ENCODE measurements at regions not wholly inside any gene's neighbourhood (a gene's known extent, or its start where the extent isn't known, plus 50 kb on each side); places are given as distances from the start of the nearest gene placed in this dataset.

- H3K4me3 ChIP-seq (ENCODE audit: low read length) = no peak overlapping the region
- H3K27ac ChIP-seq (ENCODE audit: low read depth, low read length) = no peak overlapping the region
- no peaks in the 10 kb centered on the region for H3K79me2 ChIP-seq (ENCODE audit: control insufficient read depth, low read length)
- no peaks in the 10 kb centered on the region for H4K20me1 ChIP-seq (ENCODE audit: control insufficient read depth, insufficient read depth, low read depth, low read length)
- no peaks in the 10 kb centered on the region for H3F3A ChIP-seq (ENCODE audit: control insufficient read depth, insufficient read depth)
- no peaks in the 10 kb centered on the region for H3K36me3 ChIP-seq (ENCODE audit: control insufficient read depth, low read length)
- H3K27me3 ChIP-seq (ENCODE audit: control insufficient read depth, low read length) = no peaks in the 10 kb centered on the region
- H3K4me2 ChIP-seq (ENCODE audit: low read length) = no peak overlapping the region
- H3K9me2 ChIP-seq (replicated peaks; ENCODE audit: control insufficient read depth, low read length) = no peaks in the 10 kb centered on the region
- TF ChIP-seq EZH2phosphoT487 (IDR thresholded peaks at IDR 0.05; ENCODE audit: borderline replicate concordance, low read length) (no peak), CTCF (IDR thresholded peaks at IDR 0.05; ENCODE audit: low read depth, low read length, poor library complexity, severe bottlenecking) (no peak)
- H3K9me3 ChIP-seq (ENCODE audit: control insufficient read depth, insufficient read depth, low read length) = no peaks in the 10 kb centered on the region
- no peaks in the 10 kb centered on the region for H3K4me1 ChIP-seq (ENCODE audit: control insufficient read depth, low read length)
Observed at GRCh38 chr5:117701062-117701461, 1126.4 kb upstream of the SEMA6A start.

GRCh38 chr5:117692606-117693005, 1118.0 kb upstream of the SEMA6A start:
- no peak for TF ChIP-seq CTCF (IDR thresholded peaks at IDR 0.05; ENCODE audit: low read depth, low read length, poor library complexity, severe bottlenecking)
- TF ChIP-seq EZH2phosphoT487 (IDR thresholded peaks at IDR 0.05; ENCODE audit: borderline replicate concordance, low read length) = no peak
- Histone ChIP-seq H3K4me3 (ENCODE audit: low read length) (no peak overlapping the region), H3K4me1 (ENCODE audit: control insufficient read depth, low read length) (no peaks in the 10 kb centered on the region), H3K36me3 (ENCODE audit: control insufficient read depth, low read length) (no peaks in the 10 kb centered on the region), H3K79me2 (ENCODE audit: control insufficient read depth, low read length) (no peaks in the 10 kb centered on the region), H4K20me1 (ENCODE audit: control insufficient read depth, insufficient read depth, low read depth, low read length) (no peaks in the 10 kb centered on the region), H3K27ac (ENCODE audit: low read depth, low read length) (no peak overlapping the region), H3K4me2 (ENCODE audit: low read length) (no peak overlapping the region), H3K9me3 (ENCODE audit: control insufficient read depth, insufficient read depth, low read length) (no peaks in the 10 kb centered on the region), H3K9me2 (replicated peaks; ENCODE audit: control insufficient read depth, low read length) (no peaks in the 10 kb centered on the region), H3F3A (ENCODE audit: control insufficient read depth, insufficient read depth) (no peaks in the 10 kb centered on the region), H3K27me3 (ENCODE audit: control insufficient read depth, low read length) (no peaks in the 10 kb centered on the region)

GRCh38 chr5:117691081-117691870, 1116.7 kb upstream of the SEMA6A start:
- no peaks in the 10 kb centered on the region for H3K9me3 ChIP-seq (ENCODE audit: control insufficient read depth, insufficient read depth, low read length)
- H3K36me3 ChIP-seq (ENCODE audit: control insufficient read depth, low read length) = no peaks in the 10 kb centered on the region
- no peaks in the 10 kb centered on the region for H3K9me2 ChIP-seq (replicated peaks; ENCODE audit: control insufficient read depth, low read length)
- H4K20me1 ChIP-seq (ENCODE audit: control insufficient read depth, insufficient read depth, low read depth, low read length) = no peaks in the 10 kb centered on the region
- no peak overlapping the region for H3K4me2 ChIP-seq (ENCODE audit: low read length)
- H3K79me2 ChIP-seq (ENCODE audit: control insufficient read depth, low read length) = no peaks in the 10 kb centered on the region
- H3K4me1 ChIP-seq (ENCODE audit: control insufficient read depth, low read length) = no peaks in the 10 kb centered on the region
- H3K4me3 ChIP-seq (ENCODE audit: low read length) = no peak overlapping the region
- no peaks in the 10 kb centered on the region for H3F3A ChIP-seq (ENCODE audit: control insufficient read depth, insufficient read depth)
- no peaks in the 10 kb centered on the region for H3K27me3 ChIP-seq (ENCODE audit: control insufficient read depth, low read length)
- no peak for TF ChIP-seq CTCF (IDR thresholded peaks at IDR 0.05; ENCODE audit: low read depth, low read length, poor library complexity, severe bottlenecking)
- no peak for TF ChIP-seq EZH2phosphoT487 (IDR thresholded peaks at IDR 0.05; ENCODE audit: borderline replicate concordance, low read length)
- no peak overlapping the region for H3K27ac ChIP-seq (ENCODE audit: low read depth, low read length)
